Endothelial cell of umbilical vein (primary cell): ENCODE measurements at regions not wholly inside any gene's neighbourhood (a gene's known extent, or its start where the extent isn't known, plus 50 kb on each side); places are given as distances from the start of the nearest gene placed in this dataset.

Experiments
- BruUV-seq: library from RNA; stranded (reverse); fragments of 400-500 nt; replicated peaks from 2 replicates; lab custom pipeline; 2021; lab: Mats Ljungman, UMichigan
- CTCF ChIA-PET: fragments of 300-600, 350-600 bp; sonication (Branson Sonifier 250); formaldehyde crosslinking; loops from one replicate; lab custom pipeline; 2021; ENCODE audit warnings: antibody characterized with exemption, inconsistent platforms; lab: Charles Lee
- POLR2A ChIA-PET: fragments of 300-600, 350-600 bp; sonication (Branson Sonifier 250); formaldehyde crosslinking; loops from one replicate; lab custom pipeline; 2021; ENCODE audit warnings: antibody characterized with exemption, inconsistent platforms; lab: Charles Lee
- DNase-seq: peaks from one replicate; pipeline ENCODE4 v3.0.0-alpha.2; 2011; ENCODE audit warnings: low read depth, low spot score
- FAIRE-seq: peaks from 2 replicates; lab custom pipeline; 2011; peaks lifted over from hg19 to GRCh38; lab: Jason Lieb, UNC
- H2AFZ ChIP-seq: 2 replicates; pipeline ENCODE4 v1.6.0; 2012; ENCODE audit warnings: low read depth, low read length, control low read depth, inconsistent platforms
- H3K27ac ChIP-seq: 2 replicates; pipeline ENCODE4 v1.5.1; 2011; ENCODE audit warnings: low read depth, mild to moderate bottlenecking, control low read depth, low read length, moderate library complexity; ENCODE audit not compliant: insufficient read depth
- H3K27me3 ChIP-seq, 2 experiments: 2 replicates each; pipeline versions ENCODE4 v1.6.0 to v1.6.1; 2011; ENCODE audit warnings: low read length in 2 of 2, mixed read lengths in 1 of 2; ENCODE audit not compliant: control insufficient read depth in 2 of 2, insufficient read depth in 2 of 2
- H3K36me3 ChIP-seq, 2 experiments: 2 replicates in 1 of 2; 3 replicates in 1 of 2; pipeline ENCODE4 v1.5.1; 2011; ENCODE audit warnings: low read length in 2 of 2, mild to moderate bottlenecking in 1 of 2, moderate library complexity in 1 of 2; ENCODE audit not compliant: control insufficient read depth in 2 of 2, insufficient read depth in 2 of 2; ENCODE audit errors: extremely low read depth in 1 of 2
- H3K4me1 ChIP-seq: 3 replicates; pipeline ENCODE4 v1.5.1; 2011; ENCODE audit warnings: mild to moderate bottlenecking, low read length; ENCODE audit not compliant: control insufficient read depth, insufficient read depth; ENCODE audit errors: extremely low read depth
- H3K4me2 ChIP-seq: 2 replicates; pipeline ENCODE4 v1.6.1; 2011; ENCODE audit warnings: low read length, control low read depth, mixed read lengths; ENCODE audit not compliant: insufficient read depth
- H3K4me3 ChIP-seq, 3 experiments: fragments of 200-600 bp in 1 of 3; sonication (generic), shearing (Covaris generic) in 1 of 3; replicated peaks in 1 of 3; 2 replicates each; pipeline ENCODE4 v1.5.1; 2011 to 2016; ENCODE audit warnings: control low read depth in 3 of 3, low read length in 3 of 3, mild to moderate bottlenecking in 2 of 3, inconsistent platforms in 1 of 3, low read depth in 1 of 3, moderate library complexity in 1 of 3; ENCODE audit not compliant: insufficient read depth in 1 of 3
- H3K79me2 ChIP-seq: 2 replicates; pipeline ENCODE4 v1.6.0; 2012; ENCODE audit warnings: low read length, inconsistent platforms; ENCODE audit not compliant: control insufficient read depth, insufficient read depth
- H3K9ac ChIP-seq: replicated peaks from 2 replicates; pipeline ENCODE3; 2011; ENCODE audit warnings: low read length, control low read depth; ENCODE audit not compliant: insufficient read depth; ENCODE audit errors: extremely low read depth
- H3K9me1 ChIP-seq: replicated peaks from 3 replicates; pipeline ENCODE4 v1.6.0; 2011; ENCODE audit warnings: mild to moderate bottlenecking, low read length; ENCODE audit not compliant: control insufficient read depth, insufficient read depth; ENCODE audit errors: extremely low read depth
- H3K9me3 ChIP-seq: replicated peaks from 2 replicates; pipeline ENCODE4 v1.5.1; 2012; ENCODE audit warnings: low read length, inconsistent platforms; ENCODE audit not compliant: control insufficient read depth, insufficient read depth
- H4K20me1 ChIP-seq: replicated peaks from 2 replicates; pipeline ENCODE3; 2011; ENCODE audit warnings: mild to moderate bottlenecking, low read length; ENCODE audit not compliant: control insufficient read depth, insufficient read depth; ENCODE audit errors: extremely low read depth
- CTCF ChIP-seq, 2 donors: IDR thresholded peaks; 1 replicate in 1 of 2; 2 replicates in 1 of 2; pipeline ENCODE4 v1.5.1; 2011; ENCODE audit warnings: low read length in 2 of 2, mild to moderate bottlenecking in 2 of 2, moderate library complexity in 2 of 2, control low read depth in 1 of 2, inconsistent platforms in 1 of 2, low read depth in 1 of 2; ENCODE audit not compliant: insufficient read depth in 1 of 2; ENCODE audit errors: extremely low read depth in 1 of 2
- EZH2 ChIP-seq: IDR thresholded peaks from 2 replicates; pipeline ENCODE4 v1.6.1; 2012; ENCODE audit warnings: borderline replicate concordance, low read depth, mild to moderate bottlenecking, moderate library complexity, low read length, inconsistent platforms; ENCODE audit not compliant: severe bottlenecking
- FOS ChIP-seq: IDR thresholded peaks from 2 replicates; pipeline ENCODE4 v1.6.1; 2011; ENCODE audit warnings: mild to moderate bottlenecking, low read length, moderate library complexity, borderline replicate concordance; ENCODE audit not compliant: insufficient read depth
- GATA2 ChIP-seq: IDR thresholded peaks from 2 replicates; pipeline ENCODE4 v1.7.0; 2011; ENCODE audit warnings: low read depth, mild to moderate bottlenecking, moderate library complexity, mixed read lengths, low read length; ENCODE audit not compliant: insufficient read length, insufficient read depth
- JUN ChIP-seq: IDR thresholded peaks from 2 replicates; pipeline ENCODE4 v1.6.1; 2011; ENCODE audit warnings: borderline replicate concordance, low read depth; ENCODE audit not compliant: insufficient read length, insufficient read depth
- MAX ChIP-seq: IDR thresholded peaks from 2 replicates; pipeline ENCODE4 v1.6.1; 2011; ENCODE audit not compliant: insufficient read depth, insufficient read length
- MYC ChIP-seq: IDR thresholded peaks from one replicate; pipeline ENCODE4 v1.6.1; 2011; ENCODE audit warnings: mild to moderate bottlenecking, low read depth, low read length
- POLR2A ChIP-seq: IDR thresholded peaks from 2 replicates; pipeline ENCODE4 v1.6.1; 2012; ENCODE audit warnings: low read depth, mild to moderate bottlenecking, control low read depth, low read length
- POLR2AphosphoS5 ChIP-seq: IDR thresholded peaks from 2 replicates; pipeline ENCODE4 v1.6.1; 2012; ENCODE audit warnings: low read depth, mild to moderate bottlenecking, control low read depth, low read length, moderate library complexity; ENCODE audit not compliant: insufficient read depth
- dilution Hi-C: fragments of 300-500 bp; cut with MboI; formaldehyde crosslinking; loops from one replicate; pipeline ENCODE4 v1.15.0; 2019; ENCODE audit warnings: low sequenced_read_pairs; ENCODE audit not compliant: extremely low pct_ligation_motif_present
- intact Hi-C: fragments of 100-400 bp; cut with micrococcal nuclease; formaldehyde crosslinking; loops from one replicate; pipeline ENCODE4 v1.10.0; 2022

DNA sequence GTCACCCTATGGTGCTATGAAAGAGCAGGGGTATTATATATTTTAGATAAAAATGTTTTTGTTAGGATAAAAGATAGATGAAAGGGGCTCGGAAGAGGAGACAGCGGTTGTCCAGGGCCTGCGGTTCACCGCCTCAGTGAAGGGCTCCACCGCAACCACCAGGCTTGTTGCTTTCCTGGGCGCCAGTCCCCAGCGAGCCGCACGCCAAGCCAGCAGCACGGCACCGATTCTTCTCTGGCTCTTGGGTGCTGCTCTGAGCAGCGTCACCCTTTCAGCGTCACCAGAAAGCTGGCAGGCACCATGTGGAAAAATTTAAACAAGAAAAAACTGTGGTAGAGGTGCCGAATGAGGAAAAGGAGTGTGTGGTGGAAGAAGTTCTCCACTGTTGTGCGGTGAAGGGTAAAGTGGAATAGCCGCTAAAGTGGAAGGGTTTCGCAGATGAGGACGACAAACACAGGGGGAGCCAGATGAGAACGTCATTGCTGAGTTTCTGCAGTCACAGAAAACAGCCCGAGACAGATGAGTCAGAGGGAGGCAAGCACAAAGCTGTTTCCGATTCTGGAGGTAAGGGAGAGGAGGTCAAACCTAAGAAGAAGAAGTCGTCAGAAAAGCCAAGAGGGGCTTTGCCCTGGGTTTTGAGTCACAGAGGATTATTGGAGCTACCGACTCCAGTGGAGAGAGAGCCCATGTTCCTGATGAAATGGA, 569.2 kb downstream of the ZBBX start:
- no peak for DNase-seq
- H3K9me1 ChIP-seq = no peaks in the 10 kb centered on the region
- no TSS peak for BruUV-seq
- no peak overlapping the region for H3K4me3 ChIP-seq
- no peak overlapping the region for H3K9ac ChIP-seq
- H3K27me3 ChIP-seq = no peaks in the 10 kb centered on the region
- no peaks in the 10 kb centered on the region for H3K36me3 ChIP-seq
- no peak for FAIRE-seq
- intact Hi-C loops = no loop called here
- no peak overlapping the region for H2AFZ ChIP-seq
- ChIA-PET CTCF (no interaction called here), POLR2A (no interaction called here)
- no peak for TF ChIP-seq JUN
- no peak for TF ChIP-seq MAX
- no peak for TF ChIP-seq POLR2A
- TF ChIP-seq CTCF (IDR thresholded peaks at IDR 0.05; ENCODE audit: extremely low read depth in 1 of 2, insufficient read depth in 1 of 2, low read depth in 1 of 2, low read length in 2 of 2) = no peak
- no peak for TF ChIP-seq EZH2
- TF ChIP-seq MYC = no peak
- TF ChIP-seq GATA2 = no peak
- no peak for TF ChIP-seq FOS
- no peak for TF ChIP-seq POLR2AphosphoS5
- H3K27ac ChIP-seq = no peak overlapping the region
- dilution Hi-C loops = no loop called here
- H3K9me3 ChIP-seq = no peaks in the 10 kb centered on the region
- H3K4me1 ChIP-seq = no peaks in the 10 kb centered on the region
- H3K4me2 ChIP-seq = no peak overlapping the region
- H3K79me2 ChIP-seq = no peaks in the 10 kb centered on the region
- H4K20me1 ChIP-seq = no peaks in the 10 kb centered on the region
